H1 (cell line): ENCODE measurements at regions not wholly inside any gene's neighbourhood (a gene's known extent, or its start where the extent isn't known, plus 50 kb on each side); places are given as distances from the start of the nearest gene placed in this dataset.
"Not testable (repeated sequence)": the region's sequence is repeated elsewhere in the genome, so short reads cannot be mapped to it uniquely, and the experiment has no call there.

ENCODE experiments used
- CTCF ChIA-PET: fragments of 300-600 bp; sonication (Branson Sonifier 250); formaldehyde crosslinking; loops from one replicate; lab custom pipeline; 2021; ENCODE audit not compliant: partially characterized antibody; lab: Charles Lee
- POLR2A ChIA-PET: fragments of 300-600 bp; sonication (Branson Sonifier 250); formaldehyde crosslinking; loops from one replicate; lab custom pipeline; 2021; ENCODE audit warnings: inconsistent platforms; ENCODE audit not compliant: partially characterized antibody; lab: Charles Lee
- DNase-seq, 2 experiments: peaks; one replicate each; pipeline versions ENCODE4 v3.0.0 to v3.0.0-alpha.2; 2010 to 2022; ENCODE audit warnings: low spot score in 2 of 2, low read depth in 1 of 2, mixed read lengths in 1 of 2
- FAIRE-seq: peaks from 2 replicates; lab custom pipeline; 2011; peaks lifted over from hg19 to GRCh38; lab: Jason Lieb, UNC
- H2AFZ ChIP-seq: 2 replicates; pipeline ENCODE4 v1.8.1; 2012; ENCODE audit warnings: low read length, inconsistent platforms
- H2AK5ac ChIP-seq: 2 replicates; pipeline ENCODE4 v1.6.1; 2013; ENCODE audit warnings: low read depth, low read length
- H2BK120ac ChIP-seq: replicated peaks from 2 replicates; pipeline ENCODE3; 2013; ENCODE audit warnings: low read depth, low read length, inconsistent platforms
- H2BK12ac ChIP-seq: 2 replicates; pipeline ENCODE4 v1.6.1; 2013; ENCODE audit warnings: low read depth, low read length
- H2BK15ac ChIP-seq: 2 replicates; pipeline ENCODE4 v1.6.1; 2013; ENCODE audit warnings: low read length
- H2BK20ac ChIP-seq: 2 replicates; pipeline ENCODE4 v1.6.1; 2013; ENCODE audit warnings: low read length
- H2BK5ac ChIP-seq: 2 replicates; pipeline ENCODE4 v1.6.1; 2013; ENCODE audit warnings: low read depth, low read length
- H3K14ac ChIP-seq: 2 replicates; pipeline ENCODE4 v1.6.1; 2013; ENCODE audit warnings: inconsistent platforms; ENCODE audit not compliant: insufficient read length
- H3K18ac ChIP-seq: 2 replicates; pipeline ENCODE4 v1.6.1; 2013; ENCODE audit warnings: low read length; ENCODE audit errors: extremely low read depth
- H3K23ac ChIP-seq: 2 replicates; pipeline ENCODE4 v1.6.1; 2013; ENCODE audit warnings: inconsistent platforms; ENCODE audit not compliant: insufficient read length
- H3K23me2 ChIP-seq: 2 replicates; pipeline ENCODE4 v1.6.1; 2013; ENCODE audit warnings: low read depth, low read length
- H3K27ac ChIP-seq: 2 replicates; pipeline ENCODE4 v1.6.1; 2011; ENCODE audit warnings: low read depth, low read length, inconsistent platforms
- H3K27me3 ChIP-seq, 4 experiments: replicated peaks in 1 of 4; 1 replicate in 1 of 4; 2 replicates in 3 of 4; pipeline versions ENCODE4 v1.6.1 to v1.8.1; 2011 to 2013; ENCODE audit warnings: low read length in 3 of 4, mild to moderate bottlenecking in 3 of 4, inconsistent platforms in 2 of 4, mixed read lengths in 2 of 4, moderate library complexity in 1 of 4; ENCODE audit not compliant: control insufficient read depth in 3 of 4, insufficient read depth in 3 of 4; ENCODE audit errors: extremely low read depth in 1 of 4
- H3K36me3 ChIP-seq, 4 experiments: 2 replicates each; pipeline versions ENCODE4 v1.6.1 to v1.8.1; 2011 to 2013; ENCODE audit warnings: mild to moderate bottlenecking in 4 of 4, low read length in 3 of 4, moderate library complexity in 2 of 4, control low read depth in 1 of 4, inconsistent platforms in 1 of 4; ENCODE audit not compliant: insufficient read depth in 4 of 4, control insufficient read depth in 2 of 4
- H3K4ac ChIP-seq: replicated peaks from 2 replicates; pipeline ENCODE3; 2013; ENCODE audit warnings: low read length, low read depth, mixed read lengths, inconsistent platforms; ENCODE audit not compliant: insufficient read length
- H3K4me1 ChIP-seq, 4 experiments: replicated peaks in 1 of 4; 1 replicate in 1 of 4; 2 replicates in 3 of 4; pipeline versions ENCODE4 v1.6.1 to v1.8.1; 2011 to 2013; ENCODE audit warnings: low read length in 3 of 4, inconsistent platforms in 2 of 4, mixed read lengths in 1 of 4; ENCODE audit not compliant: insufficient read depth in 4 of 4, control insufficient read depth in 3 of 4
- H3K4me2 ChIP-seq, 2 experiments: 2 replicates each; pipeline versions ENCODE4 v1.6.1 to v1.8.1; 2011 to 2013; ENCODE audit warnings: low read depth in 2 of 2, low read length in 2 of 2, control low read depth in 1 of 2, inconsistent platforms in 1 of 2, mild to moderate bottlenecking in 1 of 2; ENCODE audit not compliant: insufficient read depth in 1 of 2
- H3K4me3 ChIP-seq, 4 experiments: fragments of 200-600, 300-600 bp in 1 of 4; sonication (generic), shearing (Covaris generic), sonication (Bioruptor Twin) in 1 of 4; 2 replicates each; pipeline versions ENCODE4 v1.5.1 to v1.8.1; 2011 to 2016; ENCODE audit warnings: low read length in 4 of 4, low read depth in 3 of 4, control low read depth in 2 of 4, inconsistent platforms in 2 of 4, mild to moderate bottlenecking in 2 of 4, mixed read lengths in 1 of 4, moderate library complexity in 1 of 4; ENCODE audit not compliant: insufficient read depth in 2 of 4; ENCODE audit errors: extremely low read depth in 1 of 4
- H3K56ac ChIP-seq: replicated peaks from 2 replicates; pipeline ENCODE3; 2013; ENCODE audit warnings: low read depth, mild to moderate bottlenecking, mixed read lengths, low read length, inconsistent platforms; ENCODE audit not compliant: insufficient read length
- H3K79me1 ChIP-seq: 2 replicates; pipeline ENCODE4 v1.6.1; 2013; ENCODE audit warnings: low read depth, low read length, control low read depth
- H3K79me2 ChIP-seq, 2 experiments: 2 replicates each; pipeline versions ENCODE4 v1.6.1 to v1.8.1; 2012 to 2013; ENCODE audit warnings: low read length in 2 of 2, mild to moderate bottlenecking in 2 of 2, inconsistent platforms in 1 of 2; ENCODE audit not compliant: insufficient read depth in 2 of 2, control insufficient read depth in 1 of 2
- H3K9ac ChIP-seq, 4 experiments: replicated peaks in 1 of 4; 1 replicate in 1 of 4; 2 replicates in 3 of 4; pipeline versions ENCODE4 v1.6.1 to v1.8.1; 2011 to 2013; ENCODE audit warnings: low read depth in 3 of 4, low read length in 3 of 4, control low read depth in 2 of 4, mild to moderate bottlenecking in 2 of 4, moderate library complexity in 2 of 4, inconsistent platforms in 1 of 4; ENCODE audit errors: extremely low read depth in 1 of 4
- H3K9me3 ChIP-seq, 2 experiments: 2 replicates each; pipeline versions ENCODE4 v1.6.1 to v1.8.1; 2012 to 2013; ENCODE audit warnings: mild to moderate bottlenecking in 2 of 2, moderate library complexity in 2 of 2, control low read depth in 1 of 2, inconsistent platforms in 1 of 2, low read depth in 1 of 2, low read length in 1 of 2, mixed read lengths in 1 of 2; ENCODE audit not compliant: insufficient read depth in 2 of 2
- H4K20me1 ChIP-seq, 2 experiments: replicated peaks in 1 of 2; 2 replicates each; pipeline versions ENCODE3 to v1.8.1; 2011 to 2013; ENCODE audit warnings: inconsistent platforms in 2 of 2, low read length in 2 of 2, mild to moderate bottlenecking in 1 of 2; ENCODE audit not compliant: insufficient read depth in 2 of 2, control insufficient read depth in 1 of 2
- H4K5ac ChIP-seq: 2 replicates; pipeline ENCODE4 v1.6.1; 2013; ENCODE audit warnings: low read length, low read depth, mixed read lengths, inconsistent platforms; ENCODE audit not compliant: insufficient read length
- H4K8ac ChIP-seq: 2 replicates; pipeline ENCODE4 v1.8.0; 2013; ENCODE audit warnings: mild to moderate bottlenecking, moderate library complexity, low read length, inconsistent platforms; ENCODE audit not compliant: insufficient read depth; ENCODE audit errors: extremely low read depth
- H4K91ac ChIP-seq: replicated peaks from 2 replicates; pipeline ENCODE3; 2013; ENCODE audit warnings: low read length, mixed read lengths, inconsistent platforms; ENCODE audit not compliant: insufficient read length
- WGBS, 2 experiments: shearing (Covaris generic) in 1 of 2; methylation state at CpG; one replicate each; pipeline versions ENCODE4 v1.1.6 to v1.1.7; 2013 to 2015; ENCODE audit warnings: low lambda C conversion rate in 2 of 2, mixed read lengths in 2 of 2, inconsistent platforms in 1 of 2, low coverage in 1 of 2, missing lambda C conversion rate in 1 of 2; ENCODE audit not compliant: insufficient replicate concordance in 2 of 2, insufficient coverage in 1 of 2, insufficient read length in 1 of 2; ENCODE audit errors: extremely low coverage in 1 of 2, missing lambda C conversion rate in 1 of 2; 5-methylcytosine and 5-hydroxymethylcytosine counted together

GRCh38 chr16:15235140-15235539 is 141.1 kb upstream of the RRN3 start:
- DNase-seq, CTCF ChIA-PET, H3K79me1 ChIP-seq, FAIRE-seq, H3K23ac ChIP-seq, H3K9ac ChIP-seq, H3K4me3 ChIP-seq, H2AK5ac ChIP-seq, H3K4me1 ChIP-seq, H2BK20ac ChIP-seq, H2BK120ac ChIP-seq, H3K27me3 ChIP-seq, H2BK5ac ChIP-seq, H4K91ac ChIP-seq, H3K23me2 ChIP-seq, H3K18ac ChIP-seq, H4K20me1 ChIP-seq, H2AFZ ChIP-seq, H3K4ac ChIP-seq, H3K27ac ChIP-seq, H3K4me2 ChIP-seq, H4K8ac ChIP-seq, POLR2A ChIA-PET, H3K36me3 ChIP-seq, H2BK12ac ChIP-seq, H3K9me3 ChIP-seq, H2BK15ac ChIP-seq, H3K56ac ChIP-seq, H3K14ac ChIP-seq, H3K79me2 ChIP-seq, H4K5ac ChIP-seq: not testable (repeated sequence)
- WGBS, 2 experiments, result 100% methylated on average over 1 of the region's 5 CpGs; no CpG with 5 or more reads in 1 of the 2 experiments

GRCh38 chr16:15234702-15235101 is 140.6 kb upstream of the RRN3 start:
- H2BK5ac ChIP-seq, H3K27me3 ChIP-seq, H3K4me2 ChIP-seq, H4K91ac ChIP-seq, H2BK120ac ChIP-seq, H4K20me1 ChIP-seq, CTCF ChIA-PET, H2AK5ac ChIP-seq, H3K79me2 ChIP-seq, H2BK12ac ChIP-seq, H3K9ac ChIP-seq, H3K27ac ChIP-seq, H3K4me1 ChIP-seq, H3K79me1 ChIP-seq, H3K4ac ChIP-seq, H3K56ac ChIP-seq, H2BK15ac ChIP-seq, H3K18ac ChIP-seq, H3K36me3 ChIP-seq, H3K23me2 ChIP-seq, DNase-seq, H3K23ac ChIP-seq, H3K4me3 ChIP-seq, H3K9me3 ChIP-seq, H2AFZ ChIP-seq, H4K5ac ChIP-seq, H2BK20ac ChIP-seq, H3K14ac ChIP-seq, FAIRE-seq, H4K8ac ChIP-seq, POLR2A ChIA-PET: not testable (repeated sequence)
- no CpG with 5 or more reads among the region's 9 CpGs for WGBS, 2 experiments
